ENCODE measurements at regions not wholly inside any gene's neighbourhood (a gene's known extent, or its start where the extent isn't known, plus 50 kb on each side); places are given as distances from the start of the nearest gene placed in this dataset.

- TF ChIP-seq CTCF (IDR thresholded peaks at IDR 0.05) (no peak), EP300 (IDR thresholded peaks at IDR 0.05; ENCODE audit: low read depth) (no peak)
These were observed 568.1 kb upstream of the DIPK2B start for GRCh38 chrX:45768666-45769236.

Measured in transverse colon (tissue), 3 donors.